Sigmoid colon (tissue), 3 donors: ENCODE measurements at regions not wholly inside any gene's neighbourhood (a gene's known extent, or its start where the extent isn't known, plus 50 kb on each side); places are given as distances from the start of the nearest gene placed in this dataset.

ENCODE experiments used
- CTCF ChIP-seq, 4 experiments: fragments of 450-650 bp in 3 of 4; fragments of 200-600 bp in 1 of 4; IDR thresholded peaks; one replicate each; pipeline ENCODE4 v1.5.1; 2016 to 2019; ENCODE audit warnings: antibody characterized with exemption in 4 of 4, mild to moderate bottlenecking in 3 of 4, moderate library complexity in 2 of 4
- POLR2A ChIP-seq, 2 donors: fragments of 450-650 bp; IDR thresholded peaks; one replicate each; pipeline ENCODE4 v1.6.1; 2016; ENCODE audit warnings: antibody characterized with exemption in 2 of 2, mild to moderate bottlenecking in 2 of 2, moderate library complexity in 2 of 2

GRCh38 chr17:13070732-13071131 lies 52.9 kb upstream of the ELAC2 start:
- TF ChIP-seq CTCF (IDR thresholded peaks at IDR 0.05) (no peak), POLR2A (IDR thresholded peaks at IDR 0.05) (no peak)
